Erythroblast (primary cell): ENCODE measurements at regions not wholly inside any gene's neighbourhood (a gene's known extent, or its start where the extent isn't known, plus 50 kb on each side); places are given as distances from the start of the nearest gene placed in this dataset.

ENCODE experiments used
- GATA1 ChIP-seq: IDR thresholded peaks from 2 replicates; pipeline ENCODE4 v1.6.1; 2011; ENCODE audit warnings: low read depth, mild to moderate bottlenecking, control low read depth, low read length, moderate library complexity
- POLR2A ChIP-seq: IDR thresholded peaks from 2 replicates; pipeline ENCODE4 v1.6.1; 2011; ENCODE audit warnings: mild to moderate bottlenecking, low read length

GRCh38 chr3:163879172-163879571 lies 1199.1 kb downstream of the SI start:
- TF ChIP-seq POLR2A (no peak), GATA1 (no peak)
